ENCODE measurements at regions not wholly inside any gene's neighbourhood (a gene's known extent, or its start where the extent isn't known, plus 50 kb on each side); places are given as distances from the start of the nearest gene placed in this dataset.

DNA sequence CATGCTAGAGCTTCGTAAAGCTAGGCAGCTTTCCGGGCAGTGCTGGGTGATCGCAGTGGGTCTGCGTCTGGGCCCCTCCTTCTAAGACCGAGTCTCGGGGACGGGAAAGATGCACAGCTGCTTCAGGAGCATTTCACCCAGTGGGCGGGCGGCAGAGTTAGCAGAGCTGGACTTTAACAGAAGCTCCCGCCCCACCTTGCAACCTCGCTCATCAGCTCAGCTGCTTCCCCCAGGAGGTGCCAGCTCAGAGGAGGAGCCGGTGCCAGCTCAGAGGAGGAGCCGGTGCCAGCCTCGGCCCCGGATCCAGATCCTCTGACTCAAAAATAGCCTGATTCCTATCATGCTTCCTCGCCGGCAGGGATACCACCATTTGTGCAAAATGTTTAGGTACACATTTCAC, 94.5 kb upstream of the RPS6KA2 start:
- no peak overlapping the region for H3K4me2 ChIP-seq (ENCODE audit: low read length)
- no peak overlapping the region for H2AFZ ChIP-seq (ENCODE audit: low read length)
- H4K20me1 ChIP-seq (ENCODE audit: insufficient read depth, low read length): no peaks in the 10 kb centered on the region
- no peak for TF ChIP-seq CTCF (IDR thresholded peaks at IDR 0.05; ENCODE audit: low read length)
- TF ChIP-seq EZH2 (IDR thresholded peaks at IDR 0.05; ENCODE audit: borderline replicate concordance, low read length): no peak
- H3K27me3 ChIP-seq (ENCODE audit: insufficient read depth, low read length): no peaks in the 10 kb centered on the region
- H3K4me1 ChIP-seq (ENCODE audit: insufficient read depth, low read length, severe bottlenecking): no peaks in the 10 kb centered on the region
- H3K79me2 ChIP-seq (ENCODE audit: insufficient read depth, low read length): no peaks in the 10 kb centered on the region
- H3K36me3 ChIP-seq (ENCODE audit: insufficient read depth, low read length): no peaks in the 10 kb centered on the region
- H3K27ac ChIP-seq (ENCODE audit: low read depth, low read length, poor library complexity, severe bottlenecking): no peak overlapping the region
- no peaks in the 10 kb centered on the region for H3K9me2 ChIP-seq (ENCODE audit: low read depth, low read length)
- H3K9ac ChIP-seq (ENCODE audit: low read length): no peak overlapping the region
- no peak overlapping the region for H3K4me3 ChIP-seq (ENCODE audit: low read depth, low read length, poor library complexity, severe bottlenecking)
- no peaks in the 10 kb centered on the region for H3F3A ChIP-seq (ENCODE audit: insufficient read depth, low read length)
- no peaks in the 10 kb centered on the region for H3K9me3 ChIP-seq (ENCODE audit: low read length)

- Histone ChIP-seq H3K9ac (ENCODE audit: low read length) (no peak overlapping the region), H3K4me2 (ENCODE audit: low read length) (no peak overlapping the region), H3K9me3 (ENCODE audit: low read length) (no peaks in the 10 kb centered on the region), H3K79me2 (ENCODE audit: insufficient read depth, low read length) (no peaks in the 10 kb centered on the region), H3K27me3 (ENCODE audit: insufficient read depth, low read length) (no peaks in the 10 kb centered on the region), H3K27ac (ENCODE audit: low read depth, low read length, poor library complexity, severe bottlenecking) (no peak overlapping the region), H4K20me1 (ENCODE audit: insufficient read depth, low read length) (no peaks in the 10 kb centered on the region), H3K9me2 (ENCODE audit: low read depth, low read length) (no peaks in the 10 kb centered on the region), H2AFZ (ENCODE audit: low read length) (no peak overlapping the region), H3K36me3 (ENCODE audit: insufficient read depth, low read length) (no peaks in the 10 kb centered on the region), H3K4me1 (ENCODE audit: insufficient read depth, low read length, severe bottlenecking) (no peaks in the 10 kb centered on the region), H3K4me3 (ENCODE audit: low read depth, low read length, poor library complexity, severe bottlenecking) (no peak overlapping the region), H3F3A (ENCODE audit: insufficient read depth, low read length) (no peaks in the 10 kb centered on the region)
- no peak for TF ChIP-seq EZH2 (IDR thresholded peaks at IDR 0.05; ENCODE audit: borderline replicate concordance, low read length)
- TF ChIP-seq CTCF (IDR thresholded peaks at IDR 0.05; ENCODE audit: low read length): no peak
Observed at GRCh38 chr6:166720856-166721255, 93.8 kb upstream of the RPS6KA2 start.

- Histone ChIP-seq H3K79me2 (ENCODE audit: insufficient read depth, low read length) (no peaks in the 10 kb centered on the region), H3K4me2 (ENCODE audit: low read length) (no peak overlapping the region), H4K20me1 (ENCODE audit: insufficient read depth, low read length) (no peaks in the 10 kb centered on the region), H3K27me3 (ENCODE audit: insufficient read depth, low read length) (no peaks in the 10 kb centered on the region), H3K9ac (ENCODE audit: low read length) (no peak overlapping the region), H3K4me3 (ENCODE audit: low read depth, low read length, poor library complexity, severe bottlenecking) (no peak overlapping the region), H2AFZ (ENCODE audit: low read length) (no peak overlapping the region), H3K27ac (ENCODE audit: low read depth, low read length, poor library complexity, severe bottlenecking) (no peak overlapping the region), H3K9me2 (ENCODE audit: low read depth, low read length) (no peaks in the 10 kb centered on the region), H3K4me1 (ENCODE audit: insufficient read depth, low read length, severe bottlenecking) (no peaks in the 10 kb centered on the region), H3F3A (ENCODE audit: insufficient read depth, low read length) (no peaks in the 10 kb centered on the region), H3K9me3 (ENCODE audit: low read length) (no peaks in the 10 kb centered on the region), H3K36me3 (ENCODE audit: insufficient read depth, low read length) (no peaks in the 10 kb centered on the region)
- no peak for TF ChIP-seq EZH2 (IDR thresholded peaks at IDR 0.05; ENCODE audit: borderline replicate concordance, low read length)
Observed at GRCh38 chr6:166719019-166719418, 92.0 kb upstream of the RPS6KA2 start.

- no peak overlapping the region for H2AFZ ChIP-seq (ENCODE audit: low read length)
- no peaks in the 10 kb centered on the region for H3K36me3 ChIP-seq (ENCODE audit: insufficient read depth, low read length)
- H3F3A ChIP-seq (ENCODE audit: insufficient read depth, low read length): no peaks in the 10 kb centered on the region
- H3K9ac ChIP-seq (ENCODE audit: low read length): no peak overlapping the region
- no peaks in the 10 kb centered on the region for H3K9me3 ChIP-seq (ENCODE audit: low read length)
- no peak overlapping the region for H3K27ac ChIP-seq (ENCODE audit: low read depth, low read length, poor library complexity, severe bottlenecking)
- H3K27me3 ChIP-seq (ENCODE audit: insufficient read depth, low read length): no peaks in the 10 kb centered on the region
- no peak overlapping the region for H3K4me3 ChIP-seq (ENCODE audit: low read depth, low read length, poor library complexity, severe bottlenecking)
- H3K79me2 ChIP-seq (ENCODE audit: insufficient read depth, low read length): no peaks in the 10 kb centered on the region
- no peaks in the 10 kb centered on the region for H3K9me2 ChIP-seq (ENCODE audit: low read depth, low read length)
- H4K20me1 ChIP-seq (ENCODE audit: insufficient read depth, low read length): no peaks in the 10 kb centered on the region
- no peak overlapping the region for H3K4me2 ChIP-seq (ENCODE audit: low read length)
- TF ChIP-seq CTCF (IDR thresholded peaks at IDR 0.05; ENCODE audit: low read length) (no peak), EZH2 (IDR thresholded peaks at IDR 0.05; ENCODE audit: borderline replicate concordance, low read length) (no peak)
- H3K4me1 ChIP-seq (ENCODE audit: insufficient read depth, low read length, severe bottlenecking): no peaks in the 10 kb centered on the region
Observed at GRCh38 chr6:166718516-166718915, 91.5 kb upstream of the RPS6KA2 start.

Data from OCI-LY1 (cell line).